Uterus (tissue), 2 donors: ENCODE measurements at regions not wholly inside any gene's neighbourhood (a gene's known extent, or its start where the extent isn't known, plus 50 kb on each side); places are given as distances from the start of the nearest gene placed in this dataset.

ENCODE experiments used
- CTCF ChIP-seq, 4 experiments: fragments of 200-600 bp in 2 of 4; fragments of 450-650 bp in 2 of 4; sonication (generic) in 2 of 4; IDR thresholded peaks; one replicate each; pipeline ENCODE4 v1.5.1; 2016 to 2019; ENCODE audit warnings: antibody characterized with exemption in 4 of 4, mild to moderate bottlenecking in 2 of 4, moderate library complexity in 1 of 4
- POLR2A ChIP-seq, 2 donors: fragments of 450-650 bp; IDR thresholded peaks; one replicate each; pipeline ENCODE4 v1.6.1; 2016; ENCODE audit warnings: antibody characterized with exemption in 2 of 2, mild to moderate bottlenecking in 1 of 2, moderate library complexity in 1 of 2

GRCh38 chr2:176582176-176582575 is 312.9 kb downstream of the MTX2 start:
- TF ChIP-seq CTCF (IDR thresholded peaks at IDR 0.05) (no peak), POLR2A (IDR thresholded peaks at IDR 0.05) (no peak)
